ENCODE measurements at regions not wholly inside any gene's neighbourhood (a gene's known extent, or its start where the extent isn't known, plus 50 kb on each side); places are given as distances from the start of the nearest gene placed in this dataset.

GRCh38 chr5:109532773-109533364, 123.1 kb upstream of the PJA2 start:
- DNase-seq (ENCODE audit: low read depth in 2 of 2) = no peak

GRCh38 chr5:109531262-109531661, 121.5 kb upstream of the PJA2 start:
- no peak for DNase-seq (ENCODE audit: low read depth in 2 of 2)

- DNase-seq (ENCODE audit: low read depth in 2 of 2) = no peak
Observed at GRCh38 chr5:109529987-109530386, 120.2 kb upstream of the PJA2 start.

- DNase-seq (ENCODE audit: low read depth in 2 of 2) = no peak
Observed at GRCh38 chr5:109529520-109529919, 119.7 kb upstream of the PJA2 start.

- no peak for DNase-seq (ENCODE audit: low read depth in 2 of 2)
Observed at GRCh38 chr5:109524555-109524954, 114.8 kb upstream of the PJA2 start.

- no peak for DNase-seq (ENCODE audit: low read depth in 2 of 2)
Observed at GRCh38 chr5:109524026-109524425, 114.3 kb upstream of the PJA2 start.

GRCh38 chr5:109522404-109522803, 112.6 kb upstream of the PJA2 start:
- no peak for DNase-seq (ENCODE audit: low read depth in 2 of 2)

GRCh38 chr5:109519416-109519815, 109.6 kb upstream of the PJA2 start:
- DNase-seq (ENCODE audit: low read depth in 2 of 2) = no peak

- no peak for DNase-seq (ENCODE audit: low read depth in 2 of 2)
Observed at GRCh38 chr5:109516390-109516789, 106.6 kb upstream of the PJA2 start.

- no peak for DNase-seq (ENCODE audit: low read depth in 2 of 2)
Observed at GRCh38 chr5:109511980-109512734, 102.4 kb upstream of the PJA2 start.

- no peak for DNase-seq (ENCODE audit: low read depth in 2 of 2)
Observed at GRCh38 chr5:109506556-109506955, 96.8 kb upstream of the PJA2 start.

GRCh38 chr5:109496112-109496511, 86.3 kb upstream of the PJA2 start:
- DNase-seq (ENCODE audit: low read depth in 2 of 2) = no peak

GRCh38 chr5:109487753-109488420, 78.1 kb upstream of the PJA2 start:
- DNase-seq (ENCODE audit: low read depth in 2 of 2) = no peak

- no peak for DNase-seq (ENCODE audit: low read depth in 2 of 2)
Observed at GRCh38 chr5:109486200-109486804, 76.5 kb upstream of the PJA2 start.

GRCh38 chr5:109485030-109485429, 75.3 kb upstream of the PJA2 start:
- DNase-seq (ENCODE audit: low read depth in 2 of 2) = no peak

GRCh38 chr5:109484597-109484996, 74.8 kb upstream of the PJA2 start:
- DNase-seq (ENCODE audit: low read depth in 2 of 2) = no peak

GRCh38 chr5:109483395-109483971, 73.7 kb upstream of the PJA2 start:
- no peak for DNase-seq (ENCODE audit: low read depth in 2 of 2)

GRCh38 chr5:109482748-109483147, 73.0 kb upstream of the PJA2 start:
- no peak for DNase-seq (ENCODE audit: low read depth in 2 of 2)

- no peak for DNase-seq (ENCODE audit: low read depth in 2 of 2)
Observed at GRCh38 chr5:109479260-109479860, 69.6 kb upstream of the PJA2 start.

- no peak for DNase-seq (ENCODE audit: low read depth in 2 of 2)
Observed at GRCh38 chr5:109478830-109479229, 69.1 kb upstream of the PJA2 start.

GRCh38 chr5:109476292-109476691, 66.5 kb upstream of the PJA2 start:
- no peak for DNase-seq (ENCODE audit: low read depth in 2 of 2)

Measured in stimulated activated CD4-positive, alpha-beta T cell treated with anti-CD3 and anti-CD28 coated beads, Interleukin-15, amount 100 ng/mL, for 48 hours (primary cell).